Liver (tissue), 8 donors: ENCODE measurements at regions not wholly inside any gene's neighbourhood (a gene's known extent, or its start where the extent isn't known, plus 50 kb on each side); places are given as distances from the start of the nearest gene placed in this dataset.

Source experiments
- DNase-seq: peaks from one replicate; pipeline ENCODE4 v3.0.0-alpha.2; 2017; ENCODE audit warnings: low spot score
- H3K27ac ChIP-seq, 2 donors: one replicate each; pipeline ENCODE4 v1.7.0; 2013; ENCODE audit warnings: inconsistent platforms in 2 of 2, low read length in 2 of 2, control low read depth in 1 of 2, low read depth in 1 of 2, mild to moderate bottlenecking in 1 of 2
- H3K27me3 ChIP-seq, 4 donors: one replicate each; pipeline versions ENCODE4 v1.6.1 to v1.7.0; 2013; ENCODE audit warnings: low read length in 3 of 4, inconsistent platforms in 1 of 4, mild to moderate bottlenecking in 1 of 4, moderate library complexity in 1 of 4; ENCODE audit not compliant: control insufficient read depth in 4 of 4, insufficient read depth in 4 of 4
- H3K36me3 ChIP-seq, 4 donors: one replicate each; pipeline versions ENCODE4 v1.6.1 to v1.7.0; 2013; ENCODE audit warnings: low read length in 3 of 4, mild to moderate bottlenecking in 3 of 4, low read depth in 1 of 4, moderate library complexity in 1 of 4; ENCODE audit not compliant: control insufficient read depth in 4 of 4, insufficient read depth in 3 of 4
- H3K4me1 ChIP-seq, 4 donors: one replicate each; pipeline versions ENCODE4 v1.6.1 to v1.7.0; 2013; ENCODE audit warnings: low read length in 3 of 4, mild to moderate bottlenecking in 3 of 4, moderate library complexity in 1 of 4; ENCODE audit not compliant: control insufficient read depth in 4 of 4, insufficient read depth in 4 of 4
- H3K4me3 ChIP-seq, 3 donors: one replicate each; pipeline versions ENCODE4 v1.6.1 to v1.7.0; 2013; ENCODE audit warnings: low read length in 3 of 3, control low read depth in 1 of 3, low read depth in 1 of 3, mild to moderate bottlenecking in 1 of 3
- H3K9ac ChIP-seq, 2 donors: one replicate each; pipeline ENCODE4 v1.7.0; 2013; ENCODE audit warnings: low read length in 2 of 2, mild to moderate bottlenecking in 2 of 2, moderate library complexity in 2 of 2, control low read depth in 1 of 2, low read depth in 1 of 2
- H3K9me3 ChIP-seq, 4 donors: one replicate each; pipeline versions ENCODE4 v1.6.1 to v1.7.0; 2013; ENCODE audit warnings: low read length in 3 of 4; ENCODE audit not compliant: control insufficient read depth in 4 of 4
- CTCF ChIP-seq: fragments of 150-350 bp; IDR thresholded peaks from 2 replicates; pipeline ENCODE4 v1.5.1; 2017; ENCODE audit warnings: improper control_type of control experiment, low read depth, low read length; ENCODE audit not compliant: missing input control
- EGR1 ChIP-seq, 2 donors: IDR thresholded peaks; 2 replicates each; pipeline ENCODE4 v1.6.1; 2016 to 2018; ENCODE audit warnings: antibody characterized with exemption in 2 of 2, low read depth in 2 of 2
- FOXA1 ChIP-seq: IDR thresholded peaks from 2 replicates; pipeline ENCODE4 v1.6.1; 2016; ENCODE audit warnings: antibody characterized with exemption
- FOXA2 ChIP-seq: IDR thresholded peaks from 2 replicates; pipeline ENCODE4 v1.6.1; 2016; ENCODE audit warnings: antibody characterized with exemption
- GABPA ChIP-seq, 2 donors: IDR thresholded peaks in 1 of 2; conservative IDR thresholded peaks in 1 of 2; 2 replicates each; pipeline ENCODE4 v1.6.1; 2016; ENCODE audit warnings: antibody characterized with exemption in 2 of 2, mild to moderate bottlenecking in 1 of 2, moderate library complexity in 1 of 2
- HNF4A ChIP-seq, 2 donors: conservative IDR thresholded peaks; 2 replicates each; pipeline ENCODE4 v1.6.1; 2016; ENCODE audit warnings: antibody characterized with exemption in 2 of 2, mild to moderate bottlenecking in 2 of 2
- HNF4G ChIP-seq: IDR thresholded peaks from 2 replicates; pipeline ENCODE4 v1.6.1; 2016; ENCODE audit warnings: antibody characterized with exemption
- JUND ChIP-seq, 2 donors: IDR thresholded peaks; 2 replicates each; pipeline ENCODE4 v1.6.1; 2016; ENCODE audit warnings: antibody characterized with exemption in 2 of 2
- MAX ChIP-seq: IDR thresholded peaks from 2 replicates; pipeline ENCODE4 v1.6.1; 2016; ENCODE audit warnings: antibody characterized with exemption
- NR2F2 ChIP-seq: IDR thresholded peaks from 2 replicates; pipeline ENCODE4 v1.6.1; 2016; ENCODE audit warnings: antibody characterized with exemption
- REST ChIP-seq: IDR thresholded peaks from 2 replicates; pipeline ENCODE4 v1.6.1; 2016; ENCODE audit warnings: antibody characterized with exemption, mild to moderate bottlenecking
- RXRA ChIP-seq, 2 donors: IDR thresholded peaks; 2 replicates each; pipeline ENCODE4 v1.6.1; 2017 to 2018; ENCODE audit warnings: antibody characterized with exemption in 2 of 2, mild to moderate bottlenecking in 1 of 2
- SP1 ChIP-seq: IDR thresholded peaks from 2 replicates; pipeline ENCODE4 v1.6.1; 2018; ENCODE audit warnings: antibody characterized with exemption, mild to moderate bottlenecking
- TAF1 ChIP-seq: conservative IDR thresholded peaks from 2 replicates; pipeline ENCODE4 v1.6.1; 2016; ENCODE audit warnings: antibody characterized with exemption, mild to moderate bottlenecking
- YY1 ChIP-seq: IDR thresholded peaks from 2 replicates; pipeline ENCODE4 v1.6.1; 2016; ENCODE audit warnings: antibody characterized with exemption, mild to moderate bottlenecking
- ZBTB33 ChIP-seq: IDR thresholded peaks from 2 replicates; pipeline ENCODE4 v1.6.1; 2016; ENCODE audit warnings: antibody characterized with exemption
- WGBS: extraction: QIAGEN DNeasy Blood & Tissue Kit; methylation state at CpG from one replicate; pipeline ENCODE4 v1.1.7; 2013; 5-methylcytosine and 5-hydroxymethylcytosine counted together
- donor health status: healthy.
- donor health status: healthy.
- donor health status: healthy.
- donor health status: healthy.
- donor health status: healthy.

- no peaks in the 10 kb centered on the region for H3K4me1 ChIP-seq
- H3K27me3 ChIP-seq = no peaks in the 10 kb centered on the region
- H3K36me3 ChIP-seq = no peaks in the 10 kb centered on the region
- TF ChIP-seq CTCF (no peak), GABPA (IDR thresholded peaks at IDR 0.05 in 1 of 2, conservative IDR thresholded peaks at IDR 0.05 in 1 of 2) (no peak), HNF4A (conservative IDR thresholded peaks at IDR 0.05) (no peak), SP1 (no peak), FOXA2 (no peak), HNF4G (no peak), REST (no peak), FOXA1 (no peak), ZBTB33 (no peak), TAF1 (no peak), YY1 (no peak), MAX (no peak), RXRA (IDR thresholded peaks at IDR 0.05) (no peak), EGR1 (IDR thresholded peaks at IDR 0.05; ENCODE audit: low read depth in 2 of 2) (no peak), JUND (IDR thresholded peaks at IDR 0.05) (no peak)
- no peak overlapping the region for H3K9ac ChIP-seq
- no peak overlapping the region for H3K4me3 ChIP-seq
- H3K27ac ChIP-seq = no peak overlapping the region
- WGBS = 88% methylated on average over 3 of the region's 3 CpGs
- no peaks in the 10 kb centered on the region for H3K9me3 ChIP-seq
- DNase-seq = no peak
Measured at GRCh38 chr4:151894246-151894645, 133.4 kb upstream of the GATB start.

- Histone ChIP-seq H3K36me3 (no peaks in the 10 kb centered on the region), H3K27me3 (no peaks in the 10 kb centered on the region), H3K9me3 (no peaks in the 10 kb centered on the region), H3K27ac (no peak overlapping the region), H3K9ac (no peak overlapping the region), H3K4me1 (no peaks in the 10 kb centered on the region), H3K4me3 (no peak overlapping the region)
- WGBS = 87% methylated on average over 6 of the region's 6 CpGs
- TF ChIP-seq NR2F2 (no peak), MAX (no peak), YY1 (no peak), TAF1 (no peak), REST (no peak), CTCF (no peak), RXRA (IDR thresholded peaks at IDR 0.05) (no peak)
- DNase-seq = no peak
Measured at GRCh38 chr4:151888367-151888866, 127.6 kb upstream of the GATB start.
